ENCODE measurements at regions not wholly inside any gene's neighbourhood (a gene's known extent, or its start where the extent isn't known, plus 50 kb on each side); places are given as distances from the start of the nearest gene placed in this dataset.

GRCh38 chr4:162237676-162238075 is 73.9 kb upstream of the FSTL5 start:
- no peak for DNase-seq (ENCODE audit: extremely low spot score)
- CTCF ChIA-PET = no interaction called here
- TF ChIP-seq BHLHE40 (IDR thresholded peaks at IDR 0.05; ENCODE audit: borderline replicate concordance) (no peak), FOXA1 (IDR thresholded peaks at IDR 0.05) (no peak), HDGF (IDR thresholded peaks at IDR 0.05; ENCODE audit: borderline replicate concordance) (no peak), L3MBTL2 (conservative IDR thresholded peaks at IDR 0.05) (no peak), TARDBP (IDR thresholded peaks at IDR 0.05) (no peak), FOXM1 (IDR thresholded peaks at IDR 0.05; ENCODE audit: borderline replicate concordance) (no peak), SP1 (IDR thresholded peaks at IDR 0.05) (no peak), ELF4 (IDR thresholded peaks at IDR 0.05) (no peak), NFRKB (IDR thresholded peaks at IDR 0.05) (no peak), CTBP1 (IDR thresholded peaks at IDR 0.05; ENCODE audit: borderline replicate concordance) (no peak), ARNT (IDR thresholded peaks at IDR 0.05) (no peak), SUZ12 (IDR thresholded peaks at IDR 0.05) (no peak), LEF1 (IDR thresholded peaks at IDR 0.05; ENCODE audit: borderline replicate concordance) (no peak), ZNF384 (IDR thresholded peaks at IDR 0.05) (no peak), PKNOX1 (IDR thresholded peaks at IDR 0.05) (no peak), FOXK2 (IDR thresholded peaks at IDR 0.05) (no peak)
- POLR2A ChIA-PET = no interaction called here

GRCh38 chr4:162234595-162234994 is 70.8 kb upstream of the FSTL5 start:
- no peak for TF ChIP-seq FOXA1 (IDR thresholded peaks at IDR 0.05)
- TF ChIP-seq CTBP1 (IDR thresholded peaks at IDR 0.05; ENCODE audit: borderline replicate concordance) = no peak
- ChIA-PET POLR2A (no interaction called here), CTCF (no interaction called here)
- no peak for DNase-seq (ENCODE audit: extremely low spot score)

- TF ChIP-seq CTBP1 (IDR thresholded peaks at IDR 0.05; ENCODE audit: borderline replicate concordance) (no peak), ZNF384 (IDR thresholded peaks at IDR 0.05) (no peak), BHLHE40 (IDR thresholded peaks at IDR 0.05; ENCODE audit: borderline replicate concordance) (no peak), FOXA1 (IDR thresholded peaks at IDR 0.05) (no peak), NFRKB (IDR thresholded peaks at IDR 0.05) (no peak)
- DNase-seq (ENCODE audit: extremely low spot score) = no peak
- CTCF ChIA-PET = no interaction called here
- POLR2A ChIA-PET = no interaction called here
Measured at GRCh38 chr4:162232349-162232748, 68.5 kb upstream of the FSTL5 start.

GRCh38 chr4:162229670-162230069 is 65.9 kb upstream of the FSTL5 start:
- ChIA-PET POLR2A (no interaction called here), CTCF (no interaction called here)
- DNase-seq (ENCODE audit: extremely low spot score) = no peak
- TF ChIP-seq ZNF384 (IDR thresholded peaks at IDR 0.05) (no peak), TARDBP (IDR thresholded peaks at IDR 0.05) (no peak), HDGF (IDR thresholded peaks at IDR 0.05; ENCODE audit: borderline replicate concordance) (no peak), ELF4 (IDR thresholded peaks at IDR 0.05) (no peak), LEF1 (IDR thresholded peaks at IDR 0.05; ENCODE audit: borderline replicate concordance) (no peak), BHLHE40 (IDR thresholded peaks at IDR 0.05; ENCODE audit: borderline replicate concordance) (no peak), L3MBTL2 (conservative IDR thresholded peaks at IDR 0.05) (no peak), CTBP1 (IDR thresholded peaks at IDR 0.05; ENCODE audit: borderline replicate concordance) (no peak), FOXM1 (IDR thresholded peaks at IDR 0.05; ENCODE audit: borderline replicate concordance) (no peak), FOXK2 (IDR thresholded peaks at IDR 0.05) (no peak), ARNT (IDR thresholded peaks at IDR 0.05) (no peak), NFRKB (IDR thresholded peaks at IDR 0.05) (no peak), PKNOX1 (IDR thresholded peaks at IDR 0.05) (no peak), SUZ12 (IDR thresholded peaks at IDR 0.05) (no peak), SP1 (IDR thresholded peaks at IDR 0.05) (no peak), FOXA1 (IDR thresholded peaks at IDR 0.05) (no peak)

- DNase-seq (ENCODE audit: extremely low spot score) = no peak
- POLR2A ChIA-PET = no interaction called here
- CTCF ChIA-PET = no interaction called here
- no peak for TF ChIP-seq FOXA1 (IDR thresholded peaks at IDR 0.05)
- no peak for TF ChIP-seq FOXM1 (IDR thresholded peaks at IDR 0.05; ENCODE audit: borderline replicate concordance)
- no peak for TF ChIP-seq SP1 (IDR thresholded peaks at IDR 0.05)
- no peak for TF ChIP-seq L3MBTL2 (conservative IDR thresholded peaks at IDR 0.05)
- TF ChIP-seq ZNF384 (IDR thresholded peaks at IDR 0.05) = no peak
- no peak for TF ChIP-seq BHLHE40 (IDR thresholded peaks at IDR 0.05; ENCODE audit: borderline replicate concordance)
- no peak for TF ChIP-seq NFRKB (IDR thresholded peaks at IDR 0.05)
- no peak for TF ChIP-seq LEF1 (IDR thresholded peaks at IDR 0.05; ENCODE audit: borderline replicate concordance)
- no peak for TF ChIP-seq SUZ12 (IDR thresholded peaks at IDR 0.05)
- no peak for TF ChIP-seq CTBP1 (IDR thresholded peaks at IDR 0.05; ENCODE audit: borderline replicate concordance)
- no peak for TF ChIP-seq FOXK2 (IDR thresholded peaks at IDR 0.05)
- TF ChIP-seq PKNOX1 (IDR thresholded peaks at IDR 0.05) = no peak
- no peak for TF ChIP-seq HDGF (IDR thresholded peaks at IDR 0.05; ENCODE audit: borderline replicate concordance)
- no peak for TF ChIP-seq ELF4 (IDR thresholded peaks at IDR 0.05)
- no peak for TF ChIP-seq TARDBP (IDR thresholded peaks at IDR 0.05)
- no peak for TF ChIP-seq ARNT (IDR thresholded peaks at IDR 0.05)
Measured at GRCh38 chr4:162221148-162221547, 57.3 kb upstream of the FSTL5 start.
